SK-N-SH treated with all-trans-retinoic acid at 6 μM for 48 hours (cell line): ENCODE measurements at regions not wholly inside any gene's neighbourhood (a gene's known extent, or its start where the extent isn't known, plus 50 kb on each side); places are given as distances from the start of the nearest gene placed in this dataset.

Experiments
- ATAC-seq: fragments of 200-7000 bp; cut with Tn5 transposase; 3 replicates; pipeline ENCODE4 v1.9.1; 2020; ENCODE audit warnings: mild to moderate bottlenecking, moderate library complexity
- BACH2 ChIP-seq: fragments of 250-450 bp; sonication (Bioruptor Pico); IDR thresholded peaks from 2 replicates; pipeline ENCODE4 v1.9.0; 2021; ENCODE audit warnings: mild to moderate bottlenecking, borderline replicate concordance
- CSDC2 ChIP-seq: fragments of 250-450 bp; sonication (Bioruptor Pico); IDR thresholded peaks from 2 replicates; pipeline ENCODE4 v1.5.0; 2020; ENCODE audit warnings: mild to moderate bottlenecking, moderate library complexity
- ESRRG ChIP-seq: fragments of 250-450 bp; sonication (Bioruptor Pico); IDR thresholded peaks from 2 replicates; pipeline ENCODE4 v1.6.1; 2021; ENCODE audit warnings: mild to moderate bottlenecking
- GLIS3 ChIP-seq: fragments of 250-450 bp; sonication (Bioruptor Pico); IDR thresholded peaks from 2 replicates; pipeline ENCODE4 v1.5.0; 2020; ENCODE audit warnings: mild to moderate bottlenecking, moderate library complexity
- OSR1 ChIP-seq: fragments of 250-450 bp; sonication (Bioruptor Pico); IDR thresholded peaks from 2 replicates; pipeline ENCODE4 v1.8.0; 2022; ENCODE audit warnings: moderate library complexity, mild to moderate bottlenecking, inconsistent platforms
- PPARA ChIP-seq: fragments of 250-450 bp; sonication (Bioruptor Pico); IDR thresholded peaks from 2 replicates; pipeline ENCODE4 v1.5.0; 2020; ENCODE audit warnings: mild to moderate bottlenecking, borderline replicate concordance
- SNAI2 ChIP-seq: fragments of 250-450 bp; sonication (Bioruptor Pico); IDR thresholded peaks from 2 replicates; pipeline ENCODE4 v1.5.0; 2020; ENCODE audit warnings: mild to moderate bottlenecking, moderate library complexity
- TOX ChIP-seq: fragments of 250-450 bp; sonication (Bioruptor Pico); IDR thresholded peaks from 2 replicates; pipeline ENCODE4 v1.8.0; 2021; ENCODE audit warnings: mild to moderate bottlenecking, moderate library complexity, borderline replicate concordance
- ZC3H10 ChIP-seq: fragments of 250-450 bp; sonication (Bioruptor Pico); IDR thresholded peaks from 2 replicates; pipeline ENCODE4 v1.5.1; 2021; ENCODE audit warnings: mild to moderate bottlenecking, moderate library complexity
- ZFP3 ChIP-seq: fragments of 250-450 bp; sonication (Bioruptor Pico); IDR thresholded peaks from 2 replicates; pipeline ENCODE4 v1.5.0; 2020; ENCODE audit warnings: mild to moderate bottlenecking, moderate library complexity
- ZFP30 ChIP-seq: fragments of 450-650 bp; formaldehyde crosslinking; IDR thresholded peaks from 2 replicates; pipeline ENCODE4 v1.5.0; 2022; ENCODE audit warnings: mild to moderate bottlenecking, moderate library complexity
- ZNF70 ChIP-seq: fragments of 450-650 bp; formaldehyde crosslinking; IDR thresholded peaks from 2 replicates; pipeline ENCODE4 v1.5.0; 2020; ENCODE audit warnings: mild to moderate bottlenecking, moderate library complexity
- ZNF8 ChIP-seq: fragments of 450-650 bp; formaldehyde crosslinking; IDR thresholded peaks from 2 replicates; pipeline ENCODE4 v1.5.0; 2020; ENCODE audit warnings: mild to moderate bottlenecking, moderate library complexity
- TF ChIP-seq, protein P1 (sequence below): fragments of 250-450 bp; sonication (Bioruptor Pico); IDR thresholded peaks from 2 replicates; pipeline ENCODE4 v1.5.1; 2021; ENCODE audit warnings: mild to moderate bottlenecking, moderate library complexity
- TF ChIP-seq, protein P2 (sequence below): fragments of 250-450 bp; sonication (Bioruptor Pico); IDR thresholded peaks from 2 replicates; pipeline ENCODE4 v1.5.0; 2020; ENCODE audit warnings: mild to moderate bottlenecking, moderate library complexity
- TF ChIP-seq, protein P3 (sequence below): fragments of 250-450 bp; sonication (Bioruptor Pico); IDR thresholded peaks from 2 replicates; pipeline ENCODE4 v1.5.1; 2020; ENCODE audit warnings: low read depth, mild to moderate bottlenecking, moderate library complexity
- TF ChIP-seq, protein P4 (sequence below): fragments of 250-450 bp; sonication (Bioruptor Pico); IDR thresholded peaks from 2 replicates; pipeline ENCODE4 v1.8.0; 2020; ENCODE audit warnings: mild to moderate bottlenecking, moderate library complexity, borderline replicate concordance

DNA sequence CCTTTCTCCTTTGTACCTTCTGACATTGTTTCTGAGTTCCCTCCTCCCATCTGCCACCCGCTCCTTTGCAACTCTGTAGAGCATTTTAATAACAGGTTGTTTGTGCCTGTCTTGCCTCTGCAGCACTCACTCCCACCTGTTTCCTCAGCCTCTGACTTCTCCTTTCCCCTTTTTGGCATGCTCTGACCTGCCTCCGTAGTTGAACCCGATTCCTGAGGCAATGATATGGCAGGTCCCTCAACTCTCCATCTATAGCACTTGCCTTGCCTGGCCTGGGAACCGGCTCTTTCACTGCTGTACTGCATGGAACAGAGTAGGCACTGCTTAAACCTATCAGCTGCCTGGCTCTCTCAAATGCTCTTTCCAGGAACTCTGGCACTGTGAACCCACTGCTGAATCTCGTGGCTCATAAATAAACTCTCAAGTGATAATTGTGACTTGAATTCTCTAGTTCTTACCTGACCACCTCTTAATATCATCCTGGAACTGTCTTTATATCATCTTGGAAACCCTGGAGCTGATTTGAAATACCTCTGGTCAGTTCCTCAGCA is 50.3 kb downstream of the UTRN start:
- ATAC-seq, result no peak
- TF ChIP-seq ZNF70 (CRISPR knock-in tag) (no peak), BACH2 (CRISPR knock-in tag) (no peak), OSR1 (CRISPR knock-in tag) (no peak), SNAI2 (CRISPR knock-in tag) (no peak)
- TF ChIP-seq, protein P1, sequence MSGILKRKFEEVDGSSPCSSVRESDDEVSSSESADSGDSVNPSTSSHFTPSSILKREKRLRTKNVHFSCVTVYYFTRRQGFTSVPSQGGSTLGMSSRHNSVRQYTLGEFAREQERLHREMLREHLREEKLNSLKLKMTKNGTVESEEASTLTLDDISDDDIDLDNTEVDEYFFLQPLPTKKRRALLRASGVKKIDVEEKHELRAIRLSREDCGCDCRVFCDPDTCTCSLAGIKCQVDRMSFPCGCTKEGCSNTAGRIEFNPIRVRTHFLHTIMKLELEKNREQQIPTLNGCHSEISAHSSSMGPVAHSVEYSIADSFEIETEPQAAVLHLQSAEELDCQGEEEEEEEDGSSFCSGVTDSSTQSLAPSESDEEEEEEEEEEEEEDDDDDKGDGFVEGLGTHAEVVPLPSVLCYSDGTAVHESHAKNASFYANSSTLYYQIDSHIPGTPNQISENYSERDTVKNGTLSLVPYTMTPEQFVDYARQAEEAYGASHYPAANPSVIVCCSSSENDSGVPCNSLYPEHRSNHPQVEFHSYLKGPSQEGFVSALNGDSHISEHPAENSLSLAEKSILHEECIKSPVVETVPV (CRISPR knock-in tag), result no peak

DNA sequence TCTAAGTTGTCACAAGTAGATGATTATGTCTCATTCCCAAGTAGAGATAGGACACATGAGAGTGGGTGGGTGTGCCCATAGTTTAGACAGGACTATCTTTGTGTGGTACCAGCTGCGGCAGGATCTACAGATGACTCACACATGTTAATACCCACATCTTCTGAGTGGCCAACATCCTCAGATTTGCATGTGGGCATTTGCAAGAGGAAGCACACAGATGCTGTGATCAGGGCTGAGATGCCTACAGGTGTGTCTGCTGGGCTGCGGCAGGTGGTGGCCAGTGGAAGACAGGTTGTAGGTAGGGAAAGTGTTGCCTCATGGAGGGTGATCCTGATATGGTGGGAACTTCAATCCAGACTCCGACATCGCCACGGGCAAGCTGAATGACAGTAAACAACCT is 50.8 kb downstream of the UTRN start:
- TF ChIP-seq, protein P2, sequence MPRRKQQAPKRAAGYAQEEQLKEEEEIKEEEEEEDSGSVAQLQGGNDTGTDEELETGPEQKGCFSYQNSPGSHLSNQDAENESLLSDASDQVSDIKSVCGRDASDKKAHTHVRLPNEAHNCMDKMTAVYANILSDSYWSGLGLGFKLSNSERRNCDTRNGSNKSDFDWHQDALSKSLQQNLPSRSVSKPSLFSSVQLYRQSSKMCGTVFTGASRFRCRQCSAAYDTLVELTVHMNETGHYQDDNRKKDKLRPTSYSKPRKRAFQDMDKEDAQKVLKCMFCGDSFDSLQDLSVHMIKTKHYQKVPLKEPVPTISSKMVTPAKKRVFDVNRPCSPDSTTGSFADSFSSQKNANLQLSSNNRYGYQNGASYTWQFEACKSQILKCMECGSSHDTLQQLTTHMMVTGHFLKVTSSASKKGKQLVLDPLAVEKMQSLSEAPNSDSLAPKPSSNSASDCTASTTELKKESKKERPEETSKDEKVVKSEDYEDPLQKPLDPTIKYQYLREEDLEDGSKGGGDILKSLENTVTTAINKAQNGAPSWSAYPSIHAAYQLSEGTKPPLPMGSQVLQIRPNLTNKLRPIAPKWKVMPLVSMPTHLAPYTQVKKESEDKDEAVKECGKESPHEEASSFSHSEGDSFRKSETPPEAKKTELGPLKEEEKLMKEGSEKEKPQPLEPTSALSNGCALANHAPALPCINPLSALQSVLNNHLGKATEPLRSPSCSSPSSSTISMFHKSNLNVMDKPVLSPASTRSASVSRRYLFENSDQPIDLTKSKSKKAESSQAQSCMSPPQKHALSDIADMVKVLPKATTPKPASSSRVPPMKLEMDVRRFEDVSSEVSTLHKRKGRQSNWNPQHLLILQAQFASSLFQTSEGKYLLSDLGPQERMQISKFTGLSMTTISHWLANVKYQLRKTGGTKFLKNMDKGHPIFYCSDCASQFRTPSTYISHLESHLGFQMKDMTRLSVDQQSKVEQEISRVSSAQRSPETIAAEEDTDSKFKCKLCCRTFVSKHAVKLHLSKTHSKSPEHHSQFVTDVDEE (CRISPR knock-in tag), result no peak
- TF ChIP-seq ZFP30 (no peak), ZC3H10 (no peak), GLIS3 (CRISPR knock-in tag) (no peak)
- TF ChIP-seq, protein P1 (CRISPR knock-in tag), result no peak
- TF ChIP-seq, protein P3, sequence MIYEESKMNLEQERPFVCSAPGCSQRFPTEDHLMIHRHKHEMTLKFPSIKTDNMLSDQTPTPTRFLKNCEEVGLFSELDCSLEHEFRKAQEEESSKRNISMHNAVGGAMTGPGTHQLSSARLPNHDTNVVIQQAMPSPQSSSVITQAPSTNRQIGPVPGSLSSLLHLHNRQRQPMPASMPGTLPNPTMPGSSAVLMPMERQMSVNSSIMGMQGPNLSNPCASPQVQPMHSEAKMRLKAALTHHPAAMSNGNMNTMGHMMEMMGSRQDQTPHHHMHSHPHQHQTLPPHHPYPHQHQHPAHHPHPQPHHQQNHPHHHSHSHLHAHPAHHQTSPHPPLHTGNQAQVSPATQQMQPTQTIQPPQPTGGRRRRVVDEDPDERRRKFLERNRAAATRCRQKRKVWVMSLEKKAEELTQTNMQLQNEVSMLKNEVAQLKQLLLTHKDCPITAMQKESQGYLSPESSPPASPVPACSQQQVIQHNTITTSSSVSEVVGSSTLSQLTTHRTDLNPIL (CRISPR knock-in tag), result no peak
- ATAC-seq, result no peak

DNA sequence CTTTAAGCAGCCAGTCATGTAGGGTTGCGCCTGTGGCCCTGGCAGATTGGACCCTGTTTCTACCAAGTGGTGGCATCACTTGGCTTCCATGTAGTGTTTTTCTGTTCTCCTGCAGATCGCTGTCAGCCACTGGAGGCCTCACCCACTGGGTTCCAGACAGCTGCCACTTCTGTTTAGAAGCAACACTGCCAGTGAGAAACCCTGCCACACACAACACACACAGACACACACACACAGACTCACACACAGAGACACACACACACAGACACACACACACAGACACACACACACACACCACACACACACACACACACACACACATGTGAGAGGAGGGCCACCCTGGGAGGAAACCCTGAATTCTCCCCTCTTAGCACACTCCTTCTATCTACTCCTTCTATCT is 51.8 kb downstream of the UTRN start:
- ATAC-seq, result no peak
- TF ChIP-seq ZC3H10 (no peak), CSDC2 (CRISPR knock-in tag) (no peak)

DNA sequence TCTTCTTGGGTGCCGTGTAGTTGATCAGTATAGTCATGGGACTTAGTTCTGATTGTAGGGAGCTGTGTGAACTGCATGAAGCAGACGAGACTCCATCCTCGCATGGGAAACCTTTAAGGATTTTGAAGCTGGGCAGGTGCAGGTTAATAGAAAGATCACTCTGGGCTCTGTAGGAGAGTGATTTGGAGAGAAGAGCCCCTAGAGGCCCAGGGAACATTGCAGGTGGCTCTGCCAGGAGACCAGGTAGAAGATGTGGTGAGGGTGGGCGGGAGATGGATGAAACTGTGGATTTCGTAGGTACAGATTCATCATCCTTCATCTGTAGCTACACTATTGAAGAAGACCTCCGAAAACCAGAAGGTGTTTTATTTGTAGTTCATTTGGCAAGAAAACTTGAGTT is 53.3 kb downstream of the UTRN start:
- ATAC-seq, result no peak
- TF ChIP-seq ZNF8 (CRISPR knock-in tag), result no peak
- TF ChIP-seq, protein P4, sequence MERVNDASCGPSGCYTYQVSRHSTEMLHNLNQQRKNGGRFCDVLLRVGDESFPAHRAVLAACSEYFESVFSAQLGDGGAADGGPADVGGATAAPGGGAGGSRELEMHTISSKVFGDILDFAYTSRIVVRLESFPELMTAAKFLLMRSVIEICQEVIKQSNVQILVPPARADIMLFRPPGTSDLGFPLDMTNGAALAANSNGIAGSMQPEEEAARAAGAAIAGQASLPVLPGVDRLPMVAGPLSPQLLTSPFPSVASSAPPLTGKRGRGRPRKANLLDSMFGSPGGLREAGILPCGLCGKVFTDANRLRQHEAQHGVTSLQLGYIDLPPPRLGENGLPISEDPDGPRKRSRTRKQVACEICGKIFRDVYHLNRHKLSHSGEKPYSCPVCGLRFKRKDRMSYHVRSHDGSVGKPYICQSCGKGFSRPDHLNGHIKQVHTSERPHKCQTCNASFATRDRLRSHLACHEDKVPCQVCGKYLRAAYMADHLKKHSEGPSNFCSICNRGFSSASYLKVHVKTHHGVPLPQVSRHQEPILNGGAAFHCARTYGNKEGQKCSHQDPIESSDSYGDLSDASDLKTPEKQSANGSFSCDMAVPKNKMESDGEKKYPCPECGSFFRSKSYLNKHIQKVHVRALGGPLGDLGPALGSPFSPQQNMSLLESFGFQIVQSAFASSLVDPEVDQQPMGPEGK (CRISPR knock-in tag), result no peak
- no peak for TF ChIP-seq ZFP30
- no peak for TF ChIP-seq GLIS3 (CRISPR knock-in tag)
- TF ChIP-seq ZNF70 (CRISPR knock-in tag), result no peak
- no peak for TF ChIP-seq ESRRG (CRISPR knock-in tag)
- TF ChIP-seq, protein P2 (CRISPR knock-in tag), result no peak
- TF ChIP-seq TOX (CRISPR knock-in tag), result no peak
- no peak for TF ChIP-seq OSR1 (CRISPR knock-in tag)
- no peak for TF ChIP-seq PPARA (CRISPR knock-in tag)
- TF ChIP-seq ZFP3 (CRISPR knock-in tag), result no peak
- TF ChIP-seq, protein P1 (CRISPR knock-in tag), result no peak
- TF ChIP-seq CSDC2 (CRISPR knock-in tag), result no peak
